ENCODE measurements at regions not wholly inside any gene's neighbourhood (a gene's known extent, or its start where the extent isn't known, plus 50 kb on each side); places are given as distances from the start of the nearest gene placed in this dataset.

DNA sequence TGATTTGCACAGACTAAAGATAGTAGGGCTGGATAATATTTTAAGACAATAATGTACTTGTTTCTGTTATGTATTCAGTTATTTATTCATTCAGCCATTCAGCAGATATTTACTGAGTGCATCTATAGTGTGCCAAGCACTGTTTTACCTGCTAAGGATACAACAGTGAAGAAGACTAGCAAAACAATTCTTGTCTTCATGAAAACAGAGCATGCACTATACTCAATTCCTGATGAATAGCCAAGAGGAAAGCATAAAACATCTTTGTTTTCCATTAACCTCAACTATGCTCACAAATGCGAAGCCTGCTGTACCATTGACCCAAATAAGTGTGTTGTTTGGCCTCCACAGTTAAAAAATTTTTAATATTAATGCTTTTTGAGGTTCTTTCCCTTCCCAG lies 436.7 kb downstream of the BCKDHB start:
- TF ChIP-seq, protein P1, sequence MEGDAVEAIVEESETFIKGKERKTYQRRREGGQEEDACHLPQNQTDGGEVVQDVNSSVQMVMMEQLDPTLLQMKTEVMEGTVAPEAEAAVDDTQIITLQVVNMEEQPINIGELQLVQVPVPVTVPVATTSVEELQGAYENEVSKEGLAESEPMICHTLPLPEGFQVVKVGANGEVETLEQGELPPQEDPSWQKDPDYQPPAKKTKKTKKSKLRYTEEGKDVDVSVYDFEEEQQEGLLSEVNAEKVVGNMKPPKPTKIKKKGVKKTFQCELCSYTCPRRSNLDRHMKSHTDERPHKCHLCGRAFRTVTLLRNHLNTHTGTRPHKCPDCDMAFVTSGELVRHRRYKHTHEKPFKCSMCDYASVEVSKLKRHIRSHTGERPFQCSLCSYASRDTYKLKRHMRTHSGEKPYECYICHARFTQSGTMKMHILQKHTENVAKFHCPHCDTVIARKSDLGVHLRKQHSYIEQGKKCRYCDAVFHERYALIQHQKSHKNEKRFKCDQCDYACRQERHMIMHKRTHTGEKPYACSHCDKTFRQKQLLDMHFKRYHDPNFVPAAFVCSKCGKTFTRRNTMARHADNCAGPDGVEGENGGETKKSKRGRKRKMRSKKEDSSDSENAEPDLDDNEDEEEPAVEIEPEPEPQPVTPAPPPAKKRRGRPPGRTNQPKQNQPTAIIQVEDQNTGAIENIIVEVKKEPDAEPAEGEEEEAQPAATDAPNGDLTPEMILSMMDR (IDR thresholded peaks at IDR 0.05; ENCODE audit: borderline replicate concordance, insufficient read depth, low read depth, low read length), result no peak
- H3K4me3 ChIP-seq (ENCODE audit: low read depth, low read length), result no peak overlapping the region

DNA sequence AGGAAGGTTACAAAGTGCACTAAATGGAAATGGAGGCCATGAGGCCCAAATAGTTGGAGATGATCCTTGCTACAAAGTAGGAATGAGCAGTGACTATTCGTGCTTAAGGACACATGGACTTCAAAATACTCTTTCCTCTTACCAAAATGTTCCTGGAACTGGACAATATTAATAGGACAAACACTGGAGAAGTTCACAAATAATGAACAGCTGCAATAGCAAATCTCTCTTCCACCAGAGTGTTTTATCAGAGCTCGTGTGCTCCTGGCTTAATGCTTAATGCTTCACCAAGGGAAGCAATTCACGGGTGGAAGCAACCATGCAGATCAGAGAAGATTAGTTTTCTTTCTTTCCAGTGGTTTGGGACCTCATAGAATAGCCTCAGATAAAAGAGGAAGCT lies 435.4 kb downstream of the BCKDHB start:
- no peak overlapping the region for H3K4me3 ChIP-seq (ENCODE audit: low read depth, low read length)
- TF ChIP-seq, protein P1 (IDR thresholded peaks at IDR 0.05; ENCODE audit: borderline replicate concordance, insufficient read depth, low read depth, low read length), result no peak

DNA sequence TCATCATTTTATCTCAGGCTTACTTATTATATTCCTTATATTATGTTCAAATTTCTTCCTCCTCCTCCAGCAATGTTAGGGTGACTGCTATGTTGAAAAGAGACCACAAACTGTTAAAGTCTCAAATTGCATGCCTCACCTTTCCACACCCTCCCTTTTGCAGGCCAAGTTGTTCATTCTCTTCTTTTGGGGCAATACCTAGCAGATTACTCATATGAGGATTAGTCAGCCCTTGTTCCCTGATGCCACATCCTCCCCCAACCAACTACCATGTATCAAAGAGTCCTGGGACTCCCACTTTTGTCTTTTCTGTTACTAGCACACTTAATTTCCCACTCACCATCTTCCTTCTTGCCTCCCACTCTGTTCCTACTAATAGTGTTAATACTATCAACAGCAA lies 434.7 kb downstream of the BCKDHB start:
- H3K4me3 ChIP-seq (ENCODE audit: low read depth, low read length), result no peak overlapping the region

DNA sequence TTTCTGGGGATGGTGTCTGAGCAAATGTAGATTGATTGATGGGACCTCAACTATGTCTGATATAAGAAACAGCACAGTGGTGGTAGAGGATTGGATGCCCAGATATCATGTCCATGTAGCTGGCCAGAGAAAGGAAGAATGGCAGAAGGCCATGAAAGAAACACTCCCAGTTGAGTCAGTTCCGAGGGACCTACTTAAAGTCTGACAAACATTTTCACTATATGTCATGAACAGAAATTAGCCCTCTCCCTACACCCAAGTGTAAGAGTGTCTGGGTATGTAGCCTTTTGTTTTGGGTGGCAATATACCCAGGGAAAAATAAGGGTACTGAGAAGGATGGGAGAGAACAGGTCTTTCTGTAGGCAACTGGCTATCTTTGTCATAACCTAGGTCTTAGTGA lies 434.2 kb downstream of the BCKDHB start:
- TF ChIP-seq, protein P1 (IDR thresholded peaks at IDR 0.05; ENCODE audit: borderline replicate concordance, insufficient read depth, low read depth, low read length), result no peak
- H3K4me3 ChIP-seq (ENCODE audit: low read depth, low read length), result no peak overlapping the region

More for the DNA sequence above, 434.7 kb downstream of the BCKDHB start:
- TF ChIP-seq, protein P1 (IDR thresholded peaks at IDR 0.05; ENCODE audit: borderline replicate concordance, insufficient read depth, low read depth, low read length), result no peak

DNA sequence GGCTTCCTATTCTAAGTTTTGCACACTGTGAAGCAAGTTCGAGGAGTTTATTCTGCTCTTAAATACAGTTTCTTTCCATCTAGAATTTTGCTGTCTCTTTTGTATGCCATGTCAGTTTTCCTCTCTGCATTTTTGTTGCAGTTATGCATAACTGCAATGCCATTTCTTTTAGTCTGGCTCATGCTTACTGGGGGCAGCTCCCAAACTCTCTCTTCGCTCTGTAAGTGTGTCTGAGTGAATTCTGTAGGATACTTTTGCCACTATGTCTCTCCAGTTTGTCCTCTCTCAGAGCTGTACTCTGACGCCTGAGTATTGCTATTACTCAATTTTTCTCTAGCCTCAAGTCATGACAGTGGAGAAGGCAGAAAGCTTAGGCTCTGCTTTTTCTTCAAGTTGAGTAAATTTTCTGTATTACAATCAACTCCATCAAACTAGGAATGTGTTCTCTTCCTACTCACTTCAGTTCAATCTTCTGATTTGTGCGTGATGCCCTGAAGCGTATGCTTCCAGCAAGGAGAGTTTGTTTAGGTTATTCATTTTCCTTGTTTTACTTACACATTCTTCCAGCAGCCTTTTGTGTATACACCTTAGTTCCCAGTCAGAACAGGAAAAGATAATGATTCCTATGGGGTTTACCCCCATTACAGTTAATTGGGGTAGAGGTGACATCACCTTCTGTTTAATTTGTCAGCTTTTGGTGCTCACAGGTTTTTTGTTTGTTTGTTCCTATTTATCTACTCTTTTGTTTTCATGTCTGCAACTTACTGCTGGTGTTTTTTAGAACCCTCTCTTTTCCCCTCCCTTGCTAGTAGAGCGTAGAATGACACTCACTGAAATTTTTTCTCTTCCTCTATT lies 430.9 kb downstream of the BCKDHB start:
- TF ChIP-seq, protein P1 (IDR thresholded peaks at IDR 0.05; ENCODE audit: borderline replicate concordance, insufficient read depth, low read depth, low read length), result no peak

DNA sequence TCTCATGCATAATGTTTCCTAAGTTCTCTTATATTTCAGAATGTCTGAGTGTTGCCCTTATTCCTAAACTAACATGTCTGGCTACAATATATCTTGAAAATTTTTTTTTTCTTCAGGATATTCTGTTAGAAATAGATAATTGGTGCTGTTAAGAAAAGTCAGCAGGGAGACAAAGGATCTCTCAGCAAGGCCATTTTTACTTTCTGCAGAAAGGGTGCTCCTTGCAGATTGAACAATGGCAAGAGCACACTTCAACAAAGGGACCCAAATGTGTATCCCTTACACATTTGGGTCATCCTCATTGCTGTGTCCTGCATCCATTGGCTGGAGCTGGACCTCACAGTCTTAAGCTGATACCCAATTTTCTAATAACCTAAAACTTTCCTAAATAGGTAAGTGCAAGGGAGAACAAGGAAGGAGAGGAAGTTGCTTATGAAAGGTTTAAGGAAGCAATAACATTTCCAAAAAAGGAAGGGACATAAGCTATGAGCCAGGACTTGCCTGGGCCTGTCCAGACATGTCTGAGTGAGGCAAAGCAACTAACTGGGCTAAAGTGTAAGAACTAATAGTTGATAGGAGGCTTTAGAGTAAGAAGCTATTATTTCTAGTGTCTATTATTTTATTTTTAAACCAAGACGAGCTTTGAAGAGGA lies 429.6 kb downstream of the BCKDHB start:
- TF ChIP-seq, protein P1 (IDR thresholded peaks at IDR 0.05; ENCODE audit: borderline replicate concordance, insufficient read depth, low read depth, low read length), result no peak
- H3K4me3 ChIP-seq (ENCODE audit: low read depth, low read length), result no peak overlapping the region

More for the DNA sequence above, 430.9 kb downstream of the BCKDHB start:
- H3K4me3 ChIP-seq (ENCODE audit: low read depth, low read length), result no peak overlapping the region
